Sigmoid colon (tissue), 4 donors: ENCODE measurements at regions not wholly inside any gene's neighbourhood (a gene's known extent, or its start where the extent isn't known, plus 50 kb on each side); places are given as distances from the start of the nearest gene placed in this dataset.

ENCODE experiments used
- EP300 ChIP-seq, 4 donors: sonication (generic); formaldehyde crosslinking; IDR thresholded peaks; one replicate each; pipeline ENCODE4 v1.6.1; 2017; ENCODE audit warnings: antibody characterized with exemption in 4 of 4
- POLR2A ChIP-seq, 2 donors: fragments of 450-650 bp; IDR thresholded peaks; one replicate each; pipeline ENCODE4 v1.6.1; 2016; ENCODE audit warnings: antibody characterized with exemption in 2 of 2, mild to moderate bottlenecking in 2 of 2, moderate library complexity in 2 of 2
- POLR2AphosphoS5 ChIP-seq, 4 donors: sonication (generic); formaldehyde crosslinking; IDR thresholded peaks; one replicate each; pipeline ENCODE4 v1.6.1; 2017; ENCODE audit warnings: antibody characterized with exemption in 4 of 4
- TF ChIP-seq, protein P1 (sequence below), 4 experiments: fragments of 450-650 bp in 3 of 4; fragments of 200-600 bp in 1 of 4; IDR thresholded peaks; one replicate each; pipeline ENCODE4 v1.5.1; 2016 to 2019; ENCODE audit warnings: antibody characterized with exemption in 4 of 4, mild to moderate bottlenecking in 3 of 4, moderate library complexity in 2 of 4

- TF ChIP-seq, protein P1, sequence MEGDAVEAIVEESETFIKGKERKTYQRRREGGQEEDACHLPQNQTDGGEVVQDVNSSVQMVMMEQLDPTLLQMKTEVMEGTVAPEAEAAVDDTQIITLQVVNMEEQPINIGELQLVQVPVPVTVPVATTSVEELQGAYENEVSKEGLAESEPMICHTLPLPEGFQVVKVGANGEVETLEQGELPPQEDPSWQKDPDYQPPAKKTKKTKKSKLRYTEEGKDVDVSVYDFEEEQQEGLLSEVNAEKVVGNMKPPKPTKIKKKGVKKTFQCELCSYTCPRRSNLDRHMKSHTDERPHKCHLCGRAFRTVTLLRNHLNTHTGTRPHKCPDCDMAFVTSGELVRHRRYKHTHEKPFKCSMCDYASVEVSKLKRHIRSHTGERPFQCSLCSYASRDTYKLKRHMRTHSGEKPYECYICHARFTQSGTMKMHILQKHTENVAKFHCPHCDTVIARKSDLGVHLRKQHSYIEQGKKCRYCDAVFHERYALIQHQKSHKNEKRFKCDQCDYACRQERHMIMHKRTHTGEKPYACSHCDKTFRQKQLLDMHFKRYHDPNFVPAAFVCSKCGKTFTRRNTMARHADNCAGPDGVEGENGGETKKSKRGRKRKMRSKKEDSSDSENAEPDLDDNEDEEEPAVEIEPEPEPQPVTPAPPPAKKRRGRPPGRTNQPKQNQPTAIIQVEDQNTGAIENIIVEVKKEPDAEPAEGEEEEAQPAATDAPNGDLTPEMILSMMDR (IDR thresholded peaks at IDR 0.05): no peak
- TF ChIP-seq POLR2A (IDR thresholded peaks at IDR 0.05) (no peak), EP300 (IDR thresholded peaks at IDR 0.05) (no peak), POLR2AphosphoS5 (IDR thresholded peaks at IDR 0.05) (no peak)
These were observed 260.7 kb downstream of the OPA1 start for GRCh38 chr3:193853511-193854219.
